Kidney epithelial cell (primary cell): ENCODE measurements at regions not wholly inside any gene's neighbourhood (a gene's known extent, or its start where the extent isn't known, plus 50 kb on each side); places are given as distances from the start of the nearest gene placed in this dataset.
"Not testable (repeated sequence)": the region's sequence is repeated elsewhere in the genome, so short reads cannot be mapped to it uniquely, and the experiment has no call there.

Experiments
- DNase-seq: peaks from one replicate; pipeline ENCODE4 v3.0.0-alpha.2; 2010; ENCODE audit warnings: low read depth
- H3K27me3 ChIP-seq: 2 replicates; pipeline ENCODE4 v1.6.0; 2011; ENCODE audit warnings: low read length; ENCODE audit not compliant: control insufficient read depth, insufficient read depth
- H3K36me3 ChIP-seq: 2 replicates; pipeline ENCODE4 v1.5.1; 2011; ENCODE audit warnings: low read length; ENCODE audit not compliant: control insufficient read depth, insufficient read depth
- H3K4me3 ChIP-seq: 2 replicates; pipeline ENCODE4 v1.5.1; 2011; ENCODE audit warnings: low read depth, mild to moderate bottlenecking, control low read depth, low read length
- CTCF ChIP-seq: IDR thresholded peaks from 2 replicates; pipeline ENCODE4 v1.5.1; 2011; ENCODE audit warnings: mild to moderate bottlenecking, moderate library complexity, low read length, control low read depth, inconsistent platforms; ENCODE audit not compliant: insufficient read depth, poor library complexity, severe bottlenecking

GRCh38 chr19:14328406-14328805 is 52.8 kb upstream of the ADGRE5 start:
- no peak for DNase-seq
- TF ChIP-seq CTCF = no peak
- H3K27me3 ChIP-seq = no peaks in the 10 kb centered on the region
- H3K36me3 ChIP-seq = no peaks in the 10 kb centered on the region
- no peak overlapping the region for H3K4me3 ChIP-seq

GRCh38 chr19:14327061-14327460 is 54.2 kb upstream of the ADGRE5 start:
- not testable (repeated sequence) for H3K27me3 ChIP-seq, H3K4me3 ChIP-seq, H3K36me3 ChIP-seq, DNase-seq

GRCh38 chr19:14325863-14326262 is 55.4 kb upstream of the ADGRE5 start:
- peak; percentile 4 for DNase-seq
- H3K4me3 ChIP-seq = no peak overlapping the region
- no peaks in the 10 kb centered on the region for H3K36me3 ChIP-seq
- no peaks in the 10 kb centered on the region for H3K27me3 ChIP-seq
- no peak for TF ChIP-seq CTCF

DNA sequence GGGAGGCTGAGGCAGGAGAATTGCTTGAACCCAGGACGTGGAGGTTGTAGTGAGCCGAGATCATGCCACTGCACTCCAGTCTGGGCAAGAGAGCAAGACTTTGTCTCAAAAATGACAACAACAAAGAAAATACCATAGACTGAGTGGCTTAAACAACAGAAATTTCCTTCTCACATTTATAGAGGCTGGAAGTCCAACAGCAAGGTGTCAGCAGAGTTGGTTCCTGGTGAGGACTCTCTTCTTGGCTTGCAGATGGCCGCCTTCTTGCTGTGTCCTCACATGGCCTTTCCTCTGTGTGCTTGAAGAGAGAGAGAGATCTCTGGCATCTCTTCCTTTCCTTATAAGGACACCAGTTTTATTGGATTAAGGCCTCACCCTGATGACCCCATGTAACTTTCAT is 56.1 kb upstream of the ADGRE5 start:
- no peak overlapping the region for H3K4me3 ChIP-seq
- DNase-seq = no peak
- no peaks in the 10 kb centered on the region for H3K27me3 ChIP-seq
- no peaks in the 10 kb centered on the region for H3K36me3 ChIP-seq
- no peak for TF ChIP-seq CTCF

DNA sequence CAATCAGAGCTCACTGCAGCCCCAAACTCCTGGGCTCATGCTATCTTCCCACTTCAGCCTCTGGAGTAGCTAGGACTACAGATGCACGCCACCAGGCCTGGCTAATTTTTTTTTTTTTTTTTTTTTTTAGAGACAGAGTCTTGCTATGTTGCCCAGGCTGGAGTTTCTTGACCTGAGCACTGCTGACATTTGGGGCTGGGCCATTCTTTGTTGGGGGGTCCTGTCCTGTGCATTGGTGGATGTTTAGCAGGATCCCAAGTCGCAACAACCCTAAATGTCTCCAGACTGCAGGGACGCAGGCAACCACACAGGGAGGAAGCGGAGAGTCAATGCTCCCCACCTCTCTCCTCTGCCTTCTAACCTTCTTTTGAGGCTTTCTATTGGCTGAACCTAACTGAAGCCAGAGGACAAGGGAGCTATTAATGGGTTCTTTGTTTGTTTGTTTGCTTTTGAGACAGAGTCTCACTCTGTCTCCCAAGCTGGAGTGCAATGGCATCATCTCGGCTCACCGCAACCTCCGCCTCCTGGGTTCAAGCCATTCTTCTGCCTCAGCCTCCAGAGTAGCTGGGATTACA is 58.3 kb upstream of the ADGRE5 start:
- DNase-seq = no peak
- Histone ChIP-seq H3K27me3 (no peaks in the 10 kb centered on the region), H3K4me3 (no peak overlapping the region), H3K36me3 (no peaks in the 10 kb centered on the region)
- no peak for TF ChIP-seq CTCF

DNA sequence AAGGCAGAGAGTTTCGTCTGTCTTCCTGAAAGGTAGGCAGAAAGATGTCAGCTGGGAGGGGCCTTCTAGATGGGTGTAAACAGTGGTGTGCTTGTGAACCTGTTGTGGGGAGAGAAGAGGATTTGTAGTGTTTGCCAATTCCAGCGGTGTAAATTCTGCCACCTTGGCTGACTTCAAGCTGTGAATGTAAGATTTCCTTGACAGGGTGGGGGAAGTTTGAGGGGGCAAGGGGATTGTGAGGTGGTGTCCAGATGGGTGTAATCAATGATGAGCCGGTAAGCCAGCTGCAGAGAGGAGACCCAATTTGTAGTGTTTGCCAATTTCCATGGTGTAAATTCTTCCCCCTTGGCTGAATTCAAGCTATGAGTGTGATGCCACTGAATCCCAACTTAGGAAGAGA is 61.0 kb upstream of the ADGRE5 start:
- TF ChIP-seq CTCF = no peak
- Histone ChIP-seq H3K27me3 (no peaks in the 10 kb centered on the region), H3K4me3 (no peak overlapping the region), H3K36me3 (no peaks in the 10 kb centered on the region)
- DNase-seq = no peak

- H3K4me3 ChIP-seq, H3K27me3 ChIP-seq, DNase-seq, H3K36me3 ChIP-seq: not testable (repeated sequence)
Measured at GRCh38 chr19:14319720-14320119, 61.5 kb upstream of the ADGRE5 start.
